HEK293 (cell line): ENCODE measurements at regions not wholly inside any gene's neighbourhood (a gene's known extent, or its start where the extent isn't known, plus 50 kb on each side); places are given as distances from the start of the nearest gene placed in this dataset.

Source experiments
- CTCF ChIA-PET: fragments of 350-600 bp; formaldehyde crosslinking; extraction: SDS; loops from one replicate; lab custom pipeline; 2021; ENCODE audit warnings: antibody characterized with exemption; lab: Yijun Ruan, JAX
- POLR2A ChIA-PET: fragments of 300-600 bp; formaldehyde crosslinking; extraction: SDS; loops from one replicate; lab custom pipeline; 2020; ENCODE audit warnings: antibody characterized with exemption, inconsistent platforms; lab: Yijun Ruan, JAX
- H3K27ac ChIP-seq: fragments of 200-500 bp; sonication (Bioruptor generic); 2 replicates; pipeline ENCODE4 v1.5.1; 2014; ENCODE audit warnings: low read depth, low read length, control low read depth, inconsistent platforms; ENCODE audit errors: extremely low read depth
- H3K36me3 ChIP-seq, 2 experiments: fragments of 200-500 bp in 1 of 2; sonication (Bioruptor generic) in 1 of 2; 1 replicate in 1 of 2; 2 replicates in 1 of 2; pipeline ENCODE4 v1.5.1; 2014 to 2017; ENCODE audit warnings: inconsistent platforms in 2 of 2, low read length in 2 of 2; ENCODE audit not compliant: control insufficient read depth in 2 of 2, insufficient read depth in 1 of 2
- H3K4me1 ChIP-seq: fragments of 200-500 bp; sonication (Bioruptor generic); 2 replicates; pipeline ENCODE4 v1.5.1; 2014; ENCODE audit warnings: mild to moderate bottlenecking, low read length, inconsistent platforms; ENCODE audit not compliant: control insufficient read depth, insufficient read depth
- H3K4me3 ChIP-seq: 2 replicates; pipeline ENCODE4 v1.5.1; 2011; ENCODE audit warnings: low read depth, mild to moderate bottlenecking, control low read depth, low read length, moderate library complexity
- H3K9me3 ChIP-seq: fragments of 200-500 bp; sonication (Bioruptor generic); 2 replicates; pipeline ENCODE4 v1.5.1; 2014; ENCODE audit warnings: low read depth, low read length, inconsistent platforms; ENCODE audit not compliant: control insufficient read depth, insufficient read depth
- HOXC10 ChIP-seq: sonication (generic); formaldehyde crosslinking; IDR thresholded peaks from 2 replicates; pipeline ENCODE4 v1.8.1; 2023; ENCODE audit warnings: mild to moderate bottlenecking, missing genetic modification reagents
- KLF1 ChIP-seq: fragments of 450-650 bp; formaldehyde crosslinking; IDR thresholded peaks from 2 replicates; pipeline ENCODE4 v1.5.1; 2016; ENCODE audit warnings: missing biosample characterization, missing genetic modification characterization
- KLF10 ChIP-seq: fragments of 450-650 bp; IDR thresholded peaks from 2 replicates; pipeline ENCODE4 v1.5.1; 2018; ENCODE audit warnings: missing biosample characterization, mild to moderate bottlenecking, missing genetic modification characterization
- SP3 ChIP-seq: fragments of 450-650 bp; formaldehyde crosslinking; IDR thresholded peaks from 2 replicates; pipeline ENCODE4 v1.5.1; 2016; ENCODE audit warnings: missing biosample characterization, missing genetic modification characterization
- WT1 ChIP-seq: fragments of 450-650 bp; formaldehyde crosslinking; IDR thresholded peaks from 2 replicates; pipeline ENCODE4 v1.5.1; 2016; ENCODE audit warnings: missing biosample characterization, missing genetic modification characterization
- YY1 ChIP-seq: fragments of 450-650 bp; formaldehyde crosslinking; IDR thresholded peaks from 2 replicates; pipeline ENCODE4 v1.5.1; 2018; ENCODE audit warnings: missing biosample characterization, missing genetic modification characterization
- ZBTB17 ChIP-seq: fragments of 450-650 bp; formaldehyde crosslinking; IDR thresholded peaks from 2 replicates; pipeline ENCODE4 v1.5.1; 2016; ENCODE audit warnings: missing biosample characterization, missing genetic modification characterization
- ZEB2 ChIP-seq: fragments of 450-650 bp; formaldehyde crosslinking; IDR thresholded peaks from 2 replicates; pipeline ENCODE4 v1.5.1; 2016; ENCODE audit warnings: missing biosample characterization, missing genetic modification characterization
- ZIC2 ChIP-seq: fragments of 450-650 bp; formaldehyde crosslinking; IDR thresholded peaks from 2 replicates; pipeline ENCODE4 v1.5.1; 2016; ENCODE audit warnings: missing biosample characterization, missing genetic modification characterization
- ZNF239 ChIP-seq: fragments of 450-650 bp; formaldehyde crosslinking; IDR thresholded peaks from 2 replicates; pipeline ENCODE4 v1.5.1; 2016; ENCODE audit warnings: missing biosample characterization, missing genetic modification characterization
- ZNF324 ChIP-seq: fragments of 450-650 bp; formaldehyde crosslinking; IDR thresholded peaks from 2 replicates; pipeline ENCODE4 v1.5.1; 2016; ENCODE audit warnings: missing biosample characterization, missing genetic modification characterization
- ZNF335 ChIP-seq: fragments of 450-650 bp; formaldehyde crosslinking; conservative IDR thresholded peaks from 2 replicates; pipeline ENCODE4 v1.5.1; 2016; ENCODE audit warnings: missing biosample characterization, missing genetic modification characterization
- ZNF350 ChIP-seq: fragments of 450-650 bp; formaldehyde crosslinking; IDR thresholded peaks from 2 replicates; pipeline ENCODE4 v1.5.0; 2017; ENCODE audit warnings: missing biosample characterization, mild to moderate bottlenecking, missing genetic modification characterization
- ZNF548 ChIP-seq: fragments of 450-650 bp; formaldehyde crosslinking; IDR thresholded peaks from 2 replicates; pipeline ENCODE4 v1.5.1; 2016; ENCODE audit warnings: missing biosample characterization, missing genetic modification characterization
- ZNF585B ChIP-seq: fragments of 450-650 bp; formaldehyde crosslinking; IDR thresholded peaks from 2 replicates; pipeline ENCODE4 v1.5.1; 2016; ENCODE audit warnings: missing biosample characterization, missing genetic modification characterization
- ZNF768 ChIP-seq: fragments of 450-650 bp; formaldehyde crosslinking; IDR thresholded peaks from 2 replicates; pipeline ENCODE4 v1.5.1; 2018; ENCODE audit warnings: missing biosample characterization, mild to moderate bottlenecking, missing genetic modification characterization
- TF ChIP-seq, protein P1 (sequence below): fragments of 450-650 bp; formaldehyde crosslinking; IDR thresholded peaks from 2 replicates; pipeline ENCODE4 v1.5.1; 2017; ENCODE audit warnings: missing biosample characterization, missing genetic modification characterization
- TF ChIP-seq, protein P2 (sequence below): fragments of 450-650 bp; formaldehyde crosslinking; IDR thresholded peaks from 2 replicates; pipeline ENCODE4 v1.5.1; 2016; ENCODE audit warnings: missing biosample characterization, missing genetic modification characterization
- TF ChIP-seq, protein P3 (sequence below): fragments of 450-650 bp; formaldehyde crosslinking; IDR thresholded peaks from 2 replicates; pipeline ENCODE4 v1.5.1; 2016; ENCODE audit warnings: missing biosample characterization, missing genetic modification characterization
- TF ChIP-seq, protein P4 (sequence below): fragments of 450-650 bp; formaldehyde crosslinking; IDR thresholded peaks from 2 replicates; pipeline ENCODE4 v1.5.1; 2016; ENCODE audit warnings: missing biosample characterization, missing genetic modification characterization

DNA sequence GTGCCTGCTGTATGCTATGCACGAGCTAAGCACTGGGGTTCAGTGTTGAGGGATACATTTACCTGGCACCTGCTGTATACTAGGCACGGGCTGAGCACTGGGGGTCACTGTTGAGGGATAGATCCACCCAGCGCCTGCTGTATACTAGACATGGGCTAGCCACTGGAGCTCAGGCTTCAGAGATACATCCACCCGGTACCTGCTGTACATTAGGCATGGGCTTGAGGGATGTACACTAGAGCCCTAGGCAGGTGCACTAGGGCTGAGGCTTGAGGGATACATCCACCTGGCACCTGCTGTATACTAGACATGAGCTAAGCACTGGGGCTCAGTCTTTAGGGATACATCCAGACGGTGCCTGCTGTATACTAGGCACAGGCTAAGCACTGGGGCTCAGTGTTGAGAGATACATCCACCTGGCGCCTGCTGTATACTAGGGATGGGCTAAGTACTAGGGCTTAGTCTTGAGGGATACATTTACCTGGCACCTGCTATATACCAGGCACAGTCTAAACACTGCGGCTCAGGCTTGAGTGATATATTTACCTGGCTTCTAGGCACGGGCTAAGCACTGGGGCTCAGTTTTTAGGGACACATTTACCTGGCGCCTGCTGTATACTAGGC, 92.7 kb downstream of the ADRA2C start:
- TF ChIP-seq HOXC10 (CRISPR knock-in tag): no peak
- TF ChIP-seq ZNF585B (tag by site-specific recombination): no peak
- no peak for TF ChIP-seq ZNF350 (tag by site-specific recombination)
- no peak for TF ChIP-seq SP3 (tag by site-specific recombination)
- no peak for TF ChIP-seq ZEB2 (tag by site-specific recombination)
- no peak for TF ChIP-seq YY1
- TF ChIP-seq, protein P1, sequence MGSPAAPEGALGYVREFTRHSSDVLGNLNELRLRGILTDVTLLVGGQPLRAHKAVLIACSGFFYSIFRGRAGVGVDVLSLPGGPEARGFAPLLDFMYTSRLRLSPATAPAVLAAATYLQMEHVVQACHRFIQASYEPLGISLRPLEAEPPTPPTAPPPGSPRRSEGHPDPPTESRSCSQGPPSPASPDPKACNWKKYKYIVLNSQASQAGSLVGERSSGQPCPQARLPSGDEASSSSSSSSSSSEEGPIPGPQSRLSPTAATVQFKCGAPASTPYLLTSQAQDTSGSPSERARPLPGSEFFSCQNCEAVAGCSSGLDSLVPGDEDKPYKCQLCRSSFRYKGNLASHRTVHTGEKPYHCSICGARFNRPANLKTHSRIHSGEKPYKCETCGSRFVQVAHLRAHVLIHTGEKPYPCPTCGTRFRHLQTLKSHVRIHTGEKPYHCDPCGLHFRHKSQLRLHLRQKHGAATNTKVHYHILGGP (tag by site-specific recombination): no peak
- no peak for TF ChIP-seq WT1 (tag by site-specific recombination)
- no peak for TF ChIP-seq ZBTB17
- TF ChIP-seq ZNF768 (tag by site-specific recombination): no peak
- TF ChIP-seq, protein P2, sequence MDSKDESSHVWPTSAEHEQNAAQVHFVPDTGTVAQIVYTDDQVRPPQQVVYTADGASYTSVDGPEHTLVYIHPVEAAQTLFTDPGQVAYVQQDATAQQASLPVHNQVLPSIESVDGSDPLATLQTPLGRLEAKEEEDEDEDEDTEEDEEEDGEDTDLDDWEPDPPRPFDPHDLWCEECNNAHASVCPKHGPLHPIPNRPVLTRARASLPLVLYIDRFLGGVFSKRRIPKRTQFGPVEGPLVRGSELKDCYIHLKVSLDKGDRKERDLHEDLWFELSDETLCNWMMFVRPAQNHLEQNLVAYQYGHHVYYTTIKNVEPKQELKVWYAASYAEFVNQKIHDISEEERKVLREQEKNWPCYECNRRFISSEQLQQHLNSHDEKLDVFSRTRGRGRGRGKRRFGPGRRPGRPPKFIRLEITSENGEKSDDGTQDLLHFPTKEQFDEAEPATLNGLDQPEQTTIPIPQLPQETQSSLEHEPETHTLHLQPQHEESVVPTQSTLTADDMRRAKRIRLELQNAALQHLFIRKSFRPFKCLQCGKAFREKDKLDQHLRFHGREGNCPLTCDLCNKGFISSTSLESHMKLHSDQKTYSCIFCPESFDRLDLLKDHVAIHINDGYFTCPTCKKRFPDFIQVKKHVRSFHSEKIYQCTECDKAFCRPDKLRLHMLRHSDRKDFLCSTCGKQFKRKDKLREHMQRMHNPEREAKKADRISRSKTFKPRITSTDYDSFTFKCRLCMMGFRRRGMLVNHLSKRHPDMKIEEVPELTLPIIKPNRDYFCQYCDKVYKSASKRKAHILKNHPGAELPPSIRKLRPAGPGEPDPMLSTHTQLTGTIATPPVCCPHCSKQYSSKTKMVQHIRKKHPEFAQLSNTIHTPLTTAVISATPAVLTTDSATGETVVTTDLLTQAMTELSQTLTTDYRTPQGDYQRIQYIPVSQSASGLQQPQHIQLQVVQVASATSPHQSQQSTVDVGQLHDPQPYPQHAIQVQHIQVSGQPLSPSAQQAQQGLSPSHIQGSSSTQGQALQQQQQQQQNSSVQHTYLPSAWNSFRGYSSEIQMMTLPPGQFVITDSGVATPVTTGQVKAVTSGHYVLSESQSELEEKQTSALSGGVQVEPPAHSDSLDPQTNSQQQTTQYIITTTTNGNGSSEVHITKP (tag by site-specific recombination): no peak
- TF ChIP-seq ZIC2 (tag by site-specific recombination): no peak
- no peak for TF ChIP-seq ZNF239
- TF ChIP-seq ZNF335 (tag by site-specific recombination): no peak
- TF ChIP-seq, protein P3, sequence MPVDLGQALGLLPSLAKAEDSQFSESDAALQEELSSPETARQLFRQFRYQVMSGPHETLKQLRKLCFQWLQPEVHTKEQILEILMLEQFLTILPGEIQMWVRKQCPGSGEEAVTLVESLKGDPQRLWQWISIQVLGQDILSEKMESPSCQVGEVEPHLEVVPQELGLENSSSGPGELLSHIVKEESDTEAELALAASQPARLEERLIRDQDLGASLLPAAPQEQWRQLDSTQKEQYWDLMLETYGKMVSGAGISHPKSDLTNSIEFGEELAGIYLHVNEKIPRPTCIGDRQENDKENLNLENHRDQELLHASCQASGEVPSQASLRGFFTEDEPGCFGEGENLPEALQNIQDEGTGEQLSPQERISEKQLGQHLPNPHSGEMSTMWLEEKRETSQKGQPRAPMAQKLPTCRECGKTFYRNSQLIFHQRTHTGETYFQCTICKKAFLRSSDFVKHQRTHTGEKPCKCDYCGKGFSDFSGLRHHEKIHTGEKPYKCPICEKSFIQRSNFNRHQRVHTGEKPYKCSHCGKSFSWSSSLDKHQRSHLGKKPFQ: no peak
- TF ChIP-seq KLF1 (tag by site-specific recombination): no peak
- TF ChIP-seq, protein P4, sequence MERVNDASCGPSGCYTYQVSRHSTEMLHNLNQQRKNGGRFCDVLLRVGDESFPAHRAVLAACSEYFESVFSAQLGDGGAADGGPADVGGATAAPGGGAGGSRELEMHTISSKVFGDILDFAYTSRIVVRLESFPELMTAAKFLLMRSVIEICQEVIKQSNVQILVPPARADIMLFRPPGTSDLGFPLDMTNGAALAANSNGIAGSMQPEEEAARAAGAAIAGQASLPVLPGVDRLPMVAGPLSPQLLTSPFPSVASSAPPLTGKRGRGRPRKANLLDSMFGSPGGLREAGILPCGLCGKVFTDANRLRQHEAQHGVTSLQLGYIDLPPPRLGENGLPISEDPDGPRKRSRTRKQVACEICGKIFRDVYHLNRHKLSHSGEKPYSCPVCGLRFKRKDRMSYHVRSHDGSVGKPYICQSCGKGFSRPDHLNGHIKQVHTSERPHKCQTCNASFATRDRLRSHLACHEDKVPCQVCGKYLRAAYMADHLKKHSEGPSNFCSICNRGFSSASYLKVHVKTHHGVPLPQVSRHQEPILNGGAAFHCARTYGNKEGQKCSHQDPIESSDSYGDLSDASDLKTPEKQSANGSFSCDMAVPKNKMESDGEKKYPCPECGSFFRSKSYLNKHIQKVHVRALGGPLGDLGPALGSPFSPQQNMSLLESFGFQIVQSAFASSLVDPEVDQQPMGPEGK: no peak
- TF ChIP-seq ZNF324: no peak
- TF ChIP-seq KLF10 (tag by site-specific recombination): no peak
- TF ChIP-seq ZNF548 (tag by site-specific recombination): no peak
- CTCF ChIA-PET: no interaction called here
- H3K9me3 ChIP-seq: no peaks in the 10 kb centered on the region
- H3K4me3 ChIP-seq: no peak overlapping the region
- H3K27ac ChIP-seq: no peak overlapping the region
- POLR2A ChIA-PET: no interaction called here
- no peaks in the 10 kb centered on the region for H3K36me3 ChIP-seq
- no peaks in the 10 kb centered on the region for H3K4me1 ChIP-seq
